SK-N-SH (cell line): ENCODE measurements at regions not wholly inside any gene's neighbourhood (a gene's known extent, or its start where the extent isn't known, plus 50 kb on each side); places are given as distances from the start of the nearest gene placed in this dataset.

Source experiments
- CTCF ChIP-seq: fragments of 200-600 bp; sonication (generic); IDR thresholded peaks from 2 replicates; pipeline ENCODE4 v1.6.1; 2017; ENCODE audit warnings: antibody characterized with exemption, mild to moderate bottlenecking, moderate library complexity
- GATA2 ChIP-seq: sonication (generic); formaldehyde crosslinking; IDR thresholded peaks from 2 replicates; pipeline ENCODE4 v1.5.0; 2020; ENCODE audit warnings: mild to moderate bottlenecking, missing genetic modification reagents
- TAF1 ChIP-seq: IDR thresholded peaks from 2 replicates; pipeline ENCODE4 v1.6.1; 2012; ENCODE audit warnings: low read depth, mild to moderate bottlenecking, low read length, moderate library complexity, borderline replicate concordance
- TF ChIP-seq, protein P1 (sequence below): IDR thresholded peaks from 2 replicates; pipeline ENCODE4 v1.4.0; 2012; ENCODE audit warnings: low read depth
- TF ChIP-seq, protein P2 (sequence below): IDR thresholded peaks from 2 replicates; pipeline ENCODE4 v1.4.0; 2012; ENCODE audit warnings: low read depth, borderline replicate concordance

DNA sequence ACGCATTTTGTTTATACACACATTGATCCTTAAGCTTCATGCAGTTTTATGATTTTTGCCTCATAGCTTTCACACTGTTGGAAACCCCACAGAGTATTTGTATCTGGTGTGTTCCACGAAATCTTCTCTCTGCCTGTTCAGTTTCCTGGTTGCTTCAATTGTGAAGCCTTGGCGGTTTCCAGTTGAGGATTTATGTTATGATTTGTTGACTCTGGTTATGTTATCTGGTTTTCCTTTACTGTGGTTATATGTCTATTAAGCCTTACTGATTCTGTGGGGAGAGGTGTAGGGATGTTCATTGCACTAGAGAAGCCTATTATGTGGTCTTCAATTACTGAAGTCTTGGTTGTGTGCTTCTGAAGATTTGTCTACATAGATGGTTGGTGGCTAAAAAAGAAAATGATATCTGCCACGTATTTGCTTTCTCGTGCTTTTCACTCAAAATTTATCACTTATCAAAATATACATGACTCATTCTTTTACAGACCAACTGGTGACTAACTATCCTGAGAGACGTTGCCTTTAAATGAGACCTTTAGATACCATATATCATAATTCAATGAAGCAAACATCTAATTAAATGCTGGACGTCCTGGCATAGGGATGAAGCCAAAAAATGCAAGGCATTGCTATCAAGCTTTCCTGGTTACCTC is 488.0 kb upstream of the B3GALT2 start:
- TF ChIP-seq CTCF (no peak), GATA2 (CRISPR knock-in tag) (no peak), TAF1 (no peak)
- TF ChIP-seq, protein P1, sequence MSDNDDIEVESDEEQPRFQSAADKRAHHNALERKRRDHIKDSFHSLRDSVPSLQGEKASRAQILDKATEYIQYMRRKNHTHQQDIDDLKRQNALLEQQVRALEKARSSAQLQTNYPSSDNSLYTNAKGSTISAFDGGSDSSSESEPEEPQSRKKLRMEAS = no peak
- TF ChIP-seq, protein P2, sequence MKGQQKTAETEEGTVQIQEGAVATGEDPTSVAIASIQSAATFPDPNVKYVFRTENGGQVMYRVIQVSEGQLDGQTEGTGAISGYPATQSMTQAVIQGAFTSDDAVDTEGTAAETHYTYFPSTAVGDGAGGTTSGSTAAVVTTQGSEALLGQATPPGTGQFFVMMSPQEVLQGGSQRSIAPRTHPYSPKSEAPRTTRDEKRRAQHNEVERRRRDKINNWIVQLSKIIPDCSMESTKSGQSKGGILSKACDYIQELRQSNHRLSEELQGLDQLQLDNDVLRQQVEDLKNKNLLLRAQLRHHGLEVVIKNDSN = no peak
